Stimulated activated CD4-positive, alpha-beta T cell treated with anti-CD3 and anti-CD28 coated beads, Interleukin-12 subunit alpha, Interleukin-12 subunit beta, amount 100 ng/mL, for 24 hours (primary cell): ENCODE measurements at regions not wholly inside any gene's neighbourhood (a gene's known extent, or its start where the extent isn't known, plus 50 kb on each side); places are given as distances from the start of the nearest gene placed in this dataset.
"Not testable (repeated sequence)": the region's sequence is repeated elsewhere in the genome, so short reads cannot be mapped to it uniquely, and the experiment has no call there.

Experiments used
- DNase-seq, 2 experiments: peaks; one replicate each; pipeline ENCODE4 v3.0.0-alpha.2; 2020; ENCODE audit warnings: low read depth in 2 of 2

- DNase-seq, result no peak
Observed at GRCh38 chr12:72723732-72724131, 451.6 kb downstream of the TRHDE start.

GRCh38 chr12:72729451-72730010 is 457.4 kb downstream of the TRHDE start:
- DNase-seq, result no peak

DNA sequence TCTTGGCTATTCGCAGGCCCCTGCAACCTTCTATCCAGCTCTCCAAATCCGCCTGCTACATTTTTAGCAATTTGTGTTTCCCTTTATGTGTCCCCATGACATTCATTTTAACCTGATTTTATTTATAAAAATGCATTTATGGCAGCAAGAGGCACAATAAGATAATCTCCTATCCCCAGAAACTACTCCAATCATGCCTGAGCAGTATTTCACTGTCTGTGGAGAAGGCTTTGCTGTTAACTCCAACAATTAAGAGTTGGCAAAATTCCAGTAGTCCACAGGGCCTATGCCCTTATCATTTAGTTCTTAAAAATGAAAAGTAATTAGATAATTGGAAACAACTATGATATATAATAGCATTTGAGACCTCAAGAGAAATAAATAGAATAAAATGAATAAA is 462.4 kb downstream of the TRHDE start:
- DNase-seq, result no peak

- DNase-seq, result no peak
Observed at GRCh38 chr12:72738811-72739210, 466.6 kb downstream of the TRHDE start.

DNA sequence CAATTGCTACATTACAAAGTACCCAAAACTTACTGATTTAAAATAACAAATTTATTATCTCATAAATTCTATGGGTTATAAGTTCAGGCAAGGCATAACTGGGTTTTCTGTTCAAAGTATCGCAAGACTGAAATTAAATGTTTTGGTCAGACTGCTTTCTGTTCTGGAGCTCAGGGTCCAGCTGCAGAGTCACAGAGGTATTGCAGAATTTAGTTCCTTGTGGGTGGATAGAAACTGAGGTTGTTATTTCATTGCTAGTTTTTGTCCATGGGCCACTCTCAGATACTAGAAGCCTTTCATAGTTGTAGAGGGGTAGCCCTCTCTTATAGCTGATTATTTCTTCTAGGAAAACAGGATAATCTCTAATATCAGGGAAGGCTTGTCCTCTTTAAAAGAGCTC is 467.9 kb downstream of the TRHDE start:
- DNase-seq, result no peak

DNA sequence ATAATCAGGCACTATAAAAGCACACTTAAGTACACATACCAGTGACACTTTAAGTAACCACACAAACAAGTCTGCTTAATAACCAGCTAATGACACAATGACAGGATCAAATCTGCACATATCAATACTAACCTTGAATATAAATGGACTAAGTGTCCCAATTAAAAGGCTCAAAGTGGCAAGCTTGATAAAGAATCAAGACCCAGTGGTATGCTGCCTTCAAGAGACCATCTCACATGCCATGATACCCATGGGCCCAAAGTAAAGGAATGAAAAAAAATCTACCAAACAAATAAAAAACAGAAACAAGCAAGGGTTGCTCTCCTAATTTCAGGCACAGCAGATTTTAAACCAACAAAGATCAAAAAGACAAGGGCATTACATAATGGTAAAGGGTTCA is 470.4 kb downstream of the TRHDE start:
- DNase-seq, result no peak

DNA sequence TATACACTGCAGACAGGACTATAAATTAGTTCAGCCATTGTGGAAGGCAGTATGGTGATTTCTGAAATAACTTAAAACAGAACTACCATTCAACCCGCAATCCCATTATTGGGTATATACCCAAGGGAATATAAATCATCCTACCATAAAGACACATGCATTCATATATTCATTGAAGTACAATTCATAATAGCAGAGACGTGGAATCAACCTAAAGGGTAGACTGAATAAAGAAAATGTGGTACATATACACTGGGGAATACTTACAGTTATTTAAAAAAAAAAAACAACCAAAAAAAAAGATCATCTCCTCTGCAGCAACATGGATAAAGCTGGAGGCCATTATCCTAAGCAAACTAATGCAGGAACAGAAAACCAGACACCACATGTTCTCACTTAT is 473.9 kb downstream of the TRHDE start:
- no peak for DNase-seq

- no peak for DNase-seq
Observed at GRCh38 chr12:72747111-72747849, 475.1 kb downstream of the TRHDE start.

DNA sequence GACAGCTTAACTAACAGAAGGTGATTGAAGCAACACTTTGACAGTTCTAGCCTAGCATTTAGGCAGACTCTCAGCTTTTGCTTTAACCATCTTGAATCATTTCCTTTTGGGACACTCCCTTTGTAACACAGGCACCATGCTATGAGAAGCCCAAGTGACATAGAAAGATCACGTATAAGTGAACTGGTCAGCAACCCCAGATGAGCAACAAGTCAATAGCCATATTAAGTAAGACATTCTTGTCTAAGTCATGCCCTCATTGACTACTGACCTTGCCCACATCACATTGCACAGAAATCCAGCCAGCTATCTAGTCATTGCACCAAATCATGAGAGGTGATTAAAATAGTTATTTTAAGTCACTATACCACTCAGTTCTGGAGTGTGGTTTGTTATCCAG is 476.8 kb downstream of the TRHDE start:
- no peak for DNase-seq

GRCh38 chr12:72753571-72753970 is 481.4 kb downstream of the TRHDE start:
- no peak for DNase-seq

GRCh38 chr12:72754026-72754425 is 481.9 kb downstream of the TRHDE start:
- DNase-seq, result not testable (repeated sequence)

DNA sequence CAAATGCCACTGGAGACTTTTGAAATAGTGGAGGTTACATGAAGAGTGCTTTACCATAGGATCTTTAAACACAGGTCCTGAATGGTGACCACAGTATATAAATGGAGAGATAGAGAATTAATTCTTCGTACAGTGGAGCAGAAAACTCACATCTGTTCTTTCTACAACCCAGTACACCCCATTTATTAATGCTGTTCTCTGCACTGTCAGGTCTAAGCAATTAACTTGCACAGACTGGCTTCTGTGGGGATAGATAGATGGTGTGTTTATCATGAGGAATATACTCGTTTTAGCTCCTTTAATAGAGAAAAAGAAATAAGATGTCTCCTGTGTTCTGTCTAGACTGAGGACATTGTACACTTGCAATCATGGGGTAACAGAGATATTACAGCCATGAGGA is 494.3 kb downstream of the TRHDE start:
- DNase-seq, result no peak

GRCh38 chr12:72774023-72774422 is 501.9 kb downstream of the TRHDE start:
- DNase-seq, result no peak

- DNase-seq, result no peak
Observed at GRCh38 chr12:72777806-72778205, 505.6 kb downstream of the TRHDE start.

GRCh38 chr12:72790273-72790672 is 518.1 kb downstream of the TRHDE start:
- DNase-seq, result no peak

DNA sequence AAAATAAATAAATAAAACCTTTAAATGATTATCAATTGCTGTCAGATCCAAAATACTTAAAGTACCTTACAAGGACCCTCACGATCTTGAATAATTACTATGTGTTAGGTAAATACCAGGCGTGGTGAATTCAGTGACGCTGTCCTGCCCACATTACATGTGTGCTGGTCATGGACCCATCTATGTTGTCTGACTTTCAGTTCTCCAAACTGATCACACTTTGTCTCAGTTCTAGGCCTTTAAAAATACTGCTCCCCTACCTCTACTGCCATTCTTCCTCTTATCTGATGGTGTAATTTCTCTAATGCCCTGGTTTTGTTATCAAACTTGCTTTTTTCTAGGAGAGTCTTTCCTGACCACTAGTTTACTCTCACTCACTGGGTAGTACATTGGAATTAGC is 520.7 kb downstream of the TRHDE start:
- DNase-seq, result no peak

- no peak for DNase-seq
Observed at GRCh38 chr12:72793796-72794195, 521.6 kb downstream of the TRHDE start.

GRCh38 chr12:72815421-72815820 is 543.3 kb downstream of the TRHDE start:
- no peak for DNase-seq

DNA sequence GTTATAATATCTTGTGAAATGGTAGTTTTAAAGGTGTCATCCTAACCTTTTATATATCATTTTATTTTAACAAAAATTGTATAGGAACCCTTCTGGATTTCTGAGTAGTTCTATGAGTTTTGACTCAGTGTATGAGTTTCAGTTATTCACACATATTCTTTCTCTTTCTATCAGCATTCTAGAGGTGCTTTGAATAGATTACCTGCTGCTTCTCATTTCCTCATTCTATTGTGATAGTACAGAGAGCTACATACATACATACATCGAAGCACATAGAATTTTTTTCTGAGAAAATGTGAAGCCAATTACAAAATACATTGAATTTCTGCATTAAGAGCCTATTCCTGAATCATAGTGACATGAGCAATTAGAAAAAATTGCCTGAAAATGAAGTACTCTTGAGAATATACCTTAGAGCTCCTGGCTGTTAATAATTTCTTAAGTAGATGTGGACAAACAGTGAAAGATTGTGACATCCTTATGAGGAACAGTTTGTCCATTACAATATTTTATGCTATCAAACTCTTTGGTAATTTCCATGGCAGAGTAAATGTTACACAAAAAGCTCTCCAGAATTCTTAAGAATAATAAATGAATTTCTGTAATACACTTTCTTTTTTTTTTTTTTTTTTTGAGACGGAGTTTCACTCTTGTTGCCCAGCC is 556.6 kb downstream of the TRHDE start:
- no peak for DNase-seq

GRCh38 chr12:72829838-72830237 is 557.7 kb downstream of the TRHDE start:
- no peak for DNase-seq

DNA sequence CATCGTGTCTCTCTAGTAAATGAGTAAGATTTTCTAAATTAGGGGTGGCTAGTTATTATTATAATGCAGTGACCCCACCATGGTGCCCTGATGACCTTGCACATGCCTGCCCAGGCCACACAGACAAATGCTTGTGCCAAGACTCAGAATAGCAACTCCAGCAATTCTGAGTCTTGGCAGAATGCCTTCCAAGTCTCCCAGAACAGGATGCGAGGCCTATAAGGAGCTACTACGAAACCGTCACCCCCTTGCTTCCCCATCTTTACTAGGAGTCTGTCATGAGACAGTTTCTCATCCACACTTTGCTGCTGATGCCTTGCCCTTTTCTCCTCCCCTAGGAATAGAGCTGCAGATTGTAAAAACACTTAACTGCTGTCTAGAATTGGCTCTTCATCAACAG is 559.9 kb downstream of the TRHDE start:
- DNase-seq, result no peak

- no peak for DNase-seq
Observed at GRCh38 chr12:72836194-72836593, 564.0 kb downstream of the TRHDE start.

GRCh38 chr12:72839696-72840095 is 567.5 kb downstream of the TRHDE start:
- DNase-seq, result no peak
